Skin epidermis (tissue), 12 donors: ENCODE measurements at regions not wholly inside any gene's neighbourhood (a gene's known extent, or its start where the extent isn't known, plus 50 kb on each side); places are given as distances from the start of the nearest gene placed in this dataset.
A peak's percentile ranks its signal among the peaks of the same experiment; 100 is the strongest.

Experiments
- H3K27ac ChIP-seq, 21 experiments: fragments of 200-600 bp; sonication (generic) in 11 of 21; one replicate each; pipeline ENCODE4 v1.5.0; 2020; ENCODE audit warnings: mild to moderate bottlenecking in 3 of 21, inconsistent platforms in 2 of 21, moderate library complexity in 2 of 21
- H3K4me3 ChIP-seq, 7 experiments: fragments of 200-600 bp; sonication (generic) in 2 of 7; one replicate each; pipeline ENCODE4 v1.5.0; 2020; ENCODE audit warnings: inconsistent platforms in 2 of 7, mild to moderate bottlenecking in 2 of 7, moderate library complexity in 1 of 7

- Histone ChIP-seq H3K4me3 (no peak overlapping the region), H3K27ac (no peak overlapping the region)
Measured at GRCh38 chr5:125140220-125140619, 393.8 kb upstream of the ZNF608 start.

GRCh38 chr5:125140855-125141254, 394.4 kb upstream of the ZNF608 start:
- H3K4me3 ChIP-seq = no peak overlapping the region
- no peak overlapping the region for H3K27ac ChIP-seq

- Histone ChIP-seq H3K4me3 (no peak overlapping the region), H3K27ac (no peak overlapping the region)
Measured at GRCh38 chr5:125142458-125142857, 396.0 kb upstream of the ZNF608 start.

- H3K4me3 ChIP-seq = no peak overlapping the region
- H3K27ac ChIP-seq = no peak overlapping the region
Measured at GRCh38 chr5:125143011-125143410, 396.6 kb upstream of the ZNF608 start.

- Histone ChIP-seq H3K4me3 (no peak overlapping the region), H3K27ac (no peak overlapping the region)
Measured at GRCh38 chr5:125148076-125148475, 401.6 kb upstream of the ZNF608 start.

GRCh38 chr5:125148706-125149105, 402.3 kb upstream of the ZNF608 start:
- H3K4me3 ChIP-seq = no peak overlapping the region

GRCh38 chr5:125149110-125149509, 402.7 kb upstream of the ZNF608 start:
- Histone ChIP-seq H3K27ac (no peak overlapping the region), H3K4me3 (no peak overlapping the region)

More at GRCh38 chr5:125148706-125149105, 402.3 kb upstream of the ZNF608 start:
- no peak overlapping the region for H3K27ac ChIP-seq

GRCh38 chr5:125149527-125149926, 403.1 kb upstream of the ZNF608 start:
- Histone ChIP-seq H3K4me3 (no peak overlapping the region), H3K27ac (no peak overlapping the region)

GRCh38 chr5:125150041-125150669, 403.7 kb upstream of the ZNF608 start:
- no peak overlapping the region for H3K4me3 ChIP-seq
- H3K27ac ChIP-seq = no peak overlapping the region

GRCh38 chr5:125151150-125151900, 404.9 kb upstream of the ZNF608 start:
- Histone ChIP-seq H3K4me3 (no peak overlapping the region), H3K27ac (no peak overlapping the region)

GRCh38 chr5:125152044-125152443, 405.6 kb upstream of the ZNF608 start:
- no peak overlapping the region for H3K4me3 ChIP-seq
- H3K27ac ChIP-seq = no peak overlapping the region

GRCh38 chr5:125152461-125153189, 406.2 kb upstream of the ZNF608 start:
- no peak overlapping the region for H3K4me3 ChIP-seq
- H3K27ac ChIP-seq = peak overlapping the region in 1 of 21 experiments; percentile 10

- Histone ChIP-seq H3K4me3 (no peak overlapping the region), H3K27ac (peak overlapping the region in 1 of 21 experiments; percentile 11)
Measured at GRCh38 chr5:125153231-125153630, 406.8 kb upstream of the ZNF608 start.

- no peak overlapping the region for H3K27ac ChIP-seq
- no peak overlapping the region for H3K4me3 ChIP-seq
Measured at GRCh38 chr5:125154301-125155110, 408.1 kb upstream of the ZNF608 start.

- no peak overlapping the region for H3K4me3 ChIP-seq
- H3K27ac ChIP-seq = no peak overlapping the region
Measured at GRCh38 chr5:125160787-125161502, 414.5 kb upstream of the ZNF608 start.

GRCh38 chr5:125162714-125163113, 416.3 kb upstream of the ZNF608 start:
- Histone ChIP-seq H3K4me3 (no peak overlapping the region), H3K27ac (no peak overlapping the region)

- no peak overlapping the region for H3K27ac ChIP-seq
- no peak overlapping the region for H3K4me3 ChIP-seq
Measured at GRCh38 chr5:125169396-125169795, 423.0 kb upstream of the ZNF608 start.

- Histone ChIP-seq H3K4me3 (no peak overlapping the region), H3K27ac (no peak overlapping the region)
Measured at GRCh38 chr5:125171641-125172040, 425.2 kb upstream of the ZNF608 start.

- Histone ChIP-seq H3K4me3 (no peak overlapping the region), H3K27ac (no peak overlapping the region)
Measured at GRCh38 chr5:125175348-125176004, 429.0 kb upstream of the ZNF608 start.
